NCI-H1048 (cell line): ENCODE measurements at regions not wholly inside any gene's neighbourhood (a gene's known extent, or its start where the extent isn't known, plus 50 kb on each side); places are given as distances from the start of the nearest gene placed in this dataset.
"Not testable (repeated sequence)": the region's sequence is repeated elsewhere in the genome, so short reads cannot be mapped to it uniquely, and the experiment has no call there.

ENCODE experiments used
- DNase-seq: peaks from one replicate; lab custom pipeline; 2025; lab: John Stamatoyannopoulos, UW

DNA sequence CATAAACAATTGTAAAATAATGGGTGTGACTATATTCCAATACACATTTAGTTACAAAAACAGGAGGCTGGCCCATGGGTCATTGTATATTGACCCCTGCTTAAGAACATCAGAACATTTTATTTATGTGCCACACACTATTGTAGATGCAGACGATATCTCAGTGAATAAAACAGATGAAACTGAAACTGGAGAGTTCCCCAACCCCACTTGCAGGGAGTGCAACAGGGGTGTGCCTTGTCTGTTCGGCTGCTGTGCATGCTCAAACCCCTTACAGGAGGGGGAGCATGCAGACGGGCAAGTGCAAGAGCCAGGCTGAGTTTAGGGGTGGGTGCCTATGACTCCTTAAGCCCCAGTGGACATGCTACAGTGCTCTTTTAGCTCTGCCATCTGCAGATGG lies 509.6 kb downstream of the IGSF11 start:
- no peak for DNase-seq

DNA sequence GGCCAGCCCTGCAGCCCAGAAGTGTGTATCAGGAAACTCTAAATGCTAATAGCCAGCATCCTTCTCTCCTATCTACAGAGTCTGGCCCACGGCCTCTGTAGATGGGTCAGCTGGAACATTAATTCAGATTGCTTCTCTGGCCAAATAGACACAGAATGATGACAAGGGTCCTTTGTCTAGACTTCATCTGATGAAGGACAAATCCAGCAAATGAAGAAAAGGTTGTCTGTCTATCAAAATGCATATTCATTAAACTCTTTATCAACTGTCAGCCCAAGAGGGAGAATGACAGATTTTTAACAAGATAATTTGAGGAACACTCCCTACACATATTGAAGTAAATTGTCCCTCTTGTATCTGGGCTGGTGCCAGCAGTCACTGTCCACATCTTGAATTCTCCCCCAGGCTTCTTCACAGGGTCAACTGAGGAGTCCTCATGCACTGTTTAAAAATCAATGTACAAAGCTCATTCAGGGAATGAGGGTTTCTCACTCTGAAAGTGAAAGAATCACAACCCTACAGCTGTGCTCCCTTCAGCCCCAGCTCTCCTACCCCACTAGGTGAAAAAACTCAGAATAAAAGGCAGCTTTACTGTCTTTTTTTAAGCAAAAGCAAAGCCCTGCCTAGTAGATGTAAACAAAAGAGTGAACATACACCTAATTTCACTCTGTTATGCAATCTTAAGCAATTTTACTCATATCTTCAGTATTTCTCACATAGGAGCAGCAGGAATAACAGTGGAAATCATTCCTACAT lies 507.7 kb downstream of the IGSF11 start:
- no peak for DNase-seq

DNA sequence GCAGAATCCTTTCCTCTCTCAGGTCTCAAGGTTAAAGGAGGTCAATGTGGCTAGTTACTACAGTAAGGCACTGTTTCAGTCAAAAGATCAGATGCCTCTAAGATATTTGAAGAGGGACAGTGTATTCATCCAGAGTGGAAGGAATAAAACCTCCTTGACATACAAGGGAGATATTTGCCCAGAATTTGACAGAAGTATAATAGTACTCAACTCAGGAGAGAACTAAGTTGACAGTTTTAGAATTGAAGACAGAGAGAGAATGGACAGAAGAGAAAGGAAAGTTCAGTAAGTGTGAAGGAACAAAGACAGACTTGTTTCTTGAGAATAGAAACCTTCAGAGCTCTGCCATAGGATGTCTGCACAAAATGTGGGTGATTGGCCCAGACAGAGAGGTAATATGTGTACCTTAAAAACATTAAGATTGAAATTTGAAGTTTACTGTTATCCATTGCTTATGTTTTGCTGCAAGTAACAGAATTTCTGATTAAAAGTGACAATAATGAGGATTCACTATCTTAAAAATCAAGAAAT lies 507.1 kb downstream of the IGSF11 start:
- no peak for DNase-seq

DNA sequence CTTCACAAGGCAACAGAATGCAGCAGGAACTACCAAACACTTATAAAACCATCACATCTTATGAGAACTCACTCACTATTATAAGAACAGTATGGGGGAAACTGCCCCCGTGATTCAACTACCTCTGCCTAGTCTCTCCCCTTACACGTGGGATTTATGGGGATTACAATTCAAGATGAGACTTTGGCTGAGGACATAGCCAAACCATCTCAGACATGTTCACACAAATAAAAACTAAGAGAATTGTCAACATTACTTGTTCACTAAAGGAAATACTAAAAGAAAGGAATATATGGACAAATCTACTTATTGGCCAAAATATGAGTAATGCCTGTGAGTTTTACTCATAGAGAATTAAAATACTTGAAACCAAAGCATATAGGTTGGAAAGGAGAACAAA lies 505.1 kb downstream of the IGSF11 start:
- no peak for DNase-seq

DNA sequence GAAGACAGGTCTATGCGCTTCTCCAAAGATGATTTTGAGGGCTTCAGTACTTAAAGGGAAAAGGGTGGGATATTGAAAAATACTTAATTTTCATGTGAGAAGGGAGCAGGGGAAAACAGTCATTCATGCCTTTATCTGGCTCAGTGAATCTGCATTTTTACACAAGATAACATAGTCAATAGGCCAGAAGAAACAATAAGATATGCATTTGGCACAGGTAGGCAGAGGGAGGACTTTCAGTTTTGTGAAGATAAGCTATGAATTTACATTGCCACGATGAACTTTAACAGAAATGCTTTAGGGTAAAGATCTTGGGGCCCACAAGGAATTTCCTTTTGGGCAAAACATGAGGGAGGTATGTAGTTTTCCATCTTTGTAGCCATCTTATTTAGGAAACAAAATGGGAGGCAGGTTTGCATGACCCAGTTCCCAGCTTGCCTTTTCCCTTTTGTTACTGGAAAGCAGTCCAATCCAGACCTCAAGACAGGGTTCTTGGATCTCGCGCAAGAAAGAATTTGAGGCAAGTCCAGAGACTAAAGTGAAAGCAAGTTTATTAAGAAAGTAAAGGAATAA lies 504.2 kb downstream of the IGSF11 start:
- DNase-seq, result no peak

DNA sequence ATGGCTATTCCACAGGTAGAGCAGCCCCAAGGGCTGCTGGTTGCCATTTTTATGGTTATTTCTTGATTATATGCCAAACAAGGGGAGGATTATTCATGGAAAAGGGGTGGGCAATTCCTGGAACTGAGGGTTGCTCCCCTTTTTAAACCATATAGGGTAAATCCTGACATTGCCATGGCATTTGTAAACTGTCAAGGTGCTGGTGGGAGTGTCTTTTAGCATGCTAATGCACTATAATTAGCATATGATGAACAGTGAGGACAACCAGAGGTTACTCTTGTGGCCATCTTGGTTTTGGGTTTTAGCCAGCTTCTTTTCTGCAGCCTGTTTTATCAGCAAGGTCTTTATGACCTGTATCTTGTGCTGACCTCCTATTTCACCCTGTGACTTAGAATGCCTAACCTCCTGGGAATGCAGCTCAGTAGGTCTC lies 503.7 kb downstream of the IGSF11 start:
- not testable (repeated sequence) for DNase-seq

DNA sequence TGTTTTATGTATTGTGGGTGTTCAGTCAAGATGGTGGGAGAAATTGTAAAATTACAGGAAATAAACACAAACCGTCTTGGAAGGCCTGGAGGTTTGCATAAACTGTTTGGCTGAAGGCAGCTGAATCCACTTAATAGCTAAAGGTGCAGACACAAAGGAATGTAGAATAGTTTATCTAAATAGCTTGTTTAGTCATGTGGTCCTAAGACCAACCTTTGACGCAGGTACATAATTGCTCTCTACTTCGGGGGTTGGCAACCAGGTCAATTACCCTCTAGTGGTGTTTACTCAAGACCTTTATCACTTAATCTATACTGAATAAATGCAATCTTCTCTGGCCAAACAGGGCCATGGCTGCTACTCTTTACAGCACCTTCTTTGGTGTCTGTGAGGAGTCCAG lies 502.8 kb downstream of the IGSF11 start:
- DNase-seq, result no peak

DNA sequence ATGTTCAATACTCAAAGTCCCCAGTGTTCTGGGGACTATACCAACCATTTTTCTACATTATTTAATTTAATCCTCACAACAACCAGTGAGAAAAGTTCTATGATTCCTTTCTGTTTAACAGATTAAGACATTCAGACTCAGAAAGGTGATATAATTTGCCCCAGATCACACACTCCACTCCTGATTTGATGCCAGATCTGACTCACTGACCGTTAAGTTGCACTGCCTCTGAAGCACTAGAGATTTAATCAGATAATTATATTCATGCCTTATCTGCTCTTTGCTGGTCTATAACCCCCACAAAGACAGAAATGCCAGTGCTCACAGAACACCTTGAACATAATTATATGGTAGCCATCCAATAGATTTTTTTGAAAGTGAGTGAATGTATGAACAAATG lies 501.0 kb downstream of the IGSF11 start:
- no peak for DNase-seq

DNA sequence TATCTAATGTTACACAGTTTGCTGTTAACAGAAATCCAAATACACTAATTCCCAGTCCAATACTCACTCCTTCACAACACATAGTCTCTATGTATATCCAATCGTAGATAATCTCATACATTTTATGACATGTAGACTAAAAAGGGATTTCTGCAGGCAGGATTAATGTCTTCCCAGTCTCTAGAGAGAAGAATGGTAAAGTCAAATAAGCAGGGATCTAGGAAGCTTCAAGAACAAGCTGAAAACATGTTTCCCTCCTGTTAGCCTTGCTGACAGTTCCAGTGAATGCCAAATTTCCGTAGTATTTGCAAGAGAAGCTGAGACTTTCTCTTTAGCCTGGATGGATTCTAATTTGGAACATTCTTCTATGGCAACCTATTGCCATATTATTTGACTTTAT lies 500.1 kb downstream of the IGSF11 start:
- no peak for DNase-seq

DNA sequence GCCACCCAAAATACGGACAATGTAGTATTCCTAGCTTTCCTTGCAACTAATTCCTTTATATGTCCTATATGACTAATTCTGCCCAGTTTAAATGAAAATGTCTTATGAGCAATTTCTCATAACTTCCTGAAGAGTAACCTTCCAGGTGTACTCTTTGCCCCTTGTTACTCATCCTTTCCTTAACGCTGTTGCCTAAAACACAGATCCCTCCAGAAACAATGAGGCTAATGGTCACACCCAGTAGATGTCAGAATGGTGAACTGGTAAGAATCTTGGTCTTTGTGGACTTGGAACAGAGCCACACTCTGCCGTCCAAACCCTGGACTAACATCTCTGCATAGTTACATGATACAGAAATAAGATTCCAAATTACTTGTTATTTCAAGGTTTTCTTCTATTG lies 497.9 kb downstream of the IGSF11 start:
- DNase-seq, result no peak

DNA sequence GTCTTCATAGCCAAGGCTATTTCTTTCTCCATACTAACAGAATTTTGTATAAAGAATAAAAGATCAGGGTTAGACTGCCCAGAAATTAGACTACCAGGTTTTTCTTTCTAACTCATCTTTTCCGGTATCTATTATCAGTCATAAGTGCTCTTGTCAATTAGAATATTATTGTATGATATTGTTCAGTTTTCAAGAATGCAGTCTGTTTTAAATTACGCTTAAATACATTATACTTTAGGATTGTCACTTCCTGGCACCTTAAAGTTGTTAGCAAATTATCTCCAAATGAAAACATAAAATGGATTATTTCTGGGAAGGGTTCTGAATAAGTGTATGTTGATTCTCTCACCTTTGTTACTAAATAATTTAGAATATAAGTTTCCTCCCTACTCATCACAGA lies 497.2 kb downstream of the IGSF11 start:
- DNase-seq, result no peak

DNA sequence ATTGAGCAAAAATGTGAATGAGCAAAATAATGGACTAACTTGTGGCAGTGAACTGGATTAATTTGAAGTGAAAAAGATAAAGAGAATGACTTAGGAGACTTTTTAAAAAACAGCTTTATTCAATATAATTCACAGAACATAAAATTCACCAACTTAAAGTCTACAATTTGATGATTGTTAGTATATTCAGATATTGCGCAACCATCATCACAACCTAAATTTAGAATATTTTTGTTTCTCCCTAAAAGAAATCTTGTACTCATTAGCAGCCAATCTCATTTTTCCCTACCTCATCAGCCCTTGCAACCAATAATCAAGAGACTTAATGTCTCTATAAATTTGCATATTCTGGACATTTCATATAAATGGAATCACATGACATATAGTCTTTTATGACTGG lies 496.5 kb downstream of the IGSF11 start:
- no peak for DNase-seq

DNA sequence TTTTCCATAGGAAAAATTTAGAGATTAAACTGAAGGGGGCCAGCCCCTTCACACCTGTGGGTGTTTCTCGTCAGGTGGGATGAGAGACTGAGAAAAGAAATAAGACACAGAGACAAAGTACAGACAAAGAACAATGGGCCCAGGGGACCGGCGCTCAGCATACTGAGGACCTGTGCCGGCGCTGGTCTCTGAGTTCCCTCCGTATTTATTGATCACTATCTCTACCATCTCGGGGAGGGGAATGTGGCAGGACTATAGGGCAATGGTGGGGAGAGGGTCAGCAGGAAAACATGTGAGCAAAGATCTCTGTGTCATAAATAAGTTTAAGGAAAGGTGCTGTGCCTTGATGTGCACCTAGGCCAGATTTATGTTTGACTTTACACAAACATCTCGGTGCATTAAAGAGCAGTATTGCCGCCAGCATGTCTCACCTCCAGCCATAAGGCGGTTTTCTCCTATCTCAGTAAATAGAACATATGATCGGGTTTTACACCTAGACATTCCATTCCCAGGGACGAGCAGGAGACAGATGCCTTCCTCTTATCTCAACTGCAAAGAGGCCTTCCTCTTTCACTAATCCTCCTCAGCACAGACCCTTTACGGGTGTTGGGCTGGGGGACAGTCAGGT lies 494.7 kb downstream of the IGSF11 start:
- not testable (repeated sequence) for DNase-seq

DNA sequence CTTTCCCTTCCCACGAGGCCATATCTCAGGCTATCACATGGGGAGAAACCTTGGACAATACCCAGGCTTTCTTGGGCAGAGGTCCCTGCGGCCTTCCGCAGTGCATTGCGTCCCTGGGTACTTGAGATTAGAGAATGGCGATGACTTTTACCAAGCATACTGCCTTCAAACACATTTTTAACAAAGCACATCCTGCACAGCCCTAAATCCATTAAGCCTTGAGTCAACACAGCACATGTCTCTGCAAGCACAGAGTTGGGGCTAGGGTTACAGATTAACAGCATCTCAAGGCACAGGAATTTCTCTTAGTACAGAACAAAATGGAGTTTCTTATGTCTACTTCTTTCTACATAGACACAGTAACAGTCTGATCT lies 494.2 kb downstream of the IGSF11 start:
- DNase-seq, result not testable (repeated sequence)

DNA sequence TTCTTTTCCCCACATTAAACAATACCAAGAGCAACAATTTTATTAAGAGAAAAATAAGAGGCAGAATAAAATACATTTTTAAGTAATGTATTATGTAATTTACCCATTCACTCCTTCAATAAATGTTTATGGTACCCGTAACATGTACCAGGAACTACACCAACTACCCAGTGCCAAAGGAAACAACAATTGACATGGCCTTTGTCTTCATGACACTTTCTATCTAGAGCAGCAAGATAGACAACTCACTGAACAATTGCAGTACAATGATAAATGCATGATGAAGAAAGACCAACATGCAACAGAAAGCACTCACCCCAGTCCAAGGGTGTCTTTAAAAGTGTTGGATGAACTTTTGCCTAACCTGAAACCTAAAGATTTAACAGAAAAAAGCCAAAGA lies 493.8 kb downstream of the IGSF11 start:
- DNase-seq, result no peak

DNA sequence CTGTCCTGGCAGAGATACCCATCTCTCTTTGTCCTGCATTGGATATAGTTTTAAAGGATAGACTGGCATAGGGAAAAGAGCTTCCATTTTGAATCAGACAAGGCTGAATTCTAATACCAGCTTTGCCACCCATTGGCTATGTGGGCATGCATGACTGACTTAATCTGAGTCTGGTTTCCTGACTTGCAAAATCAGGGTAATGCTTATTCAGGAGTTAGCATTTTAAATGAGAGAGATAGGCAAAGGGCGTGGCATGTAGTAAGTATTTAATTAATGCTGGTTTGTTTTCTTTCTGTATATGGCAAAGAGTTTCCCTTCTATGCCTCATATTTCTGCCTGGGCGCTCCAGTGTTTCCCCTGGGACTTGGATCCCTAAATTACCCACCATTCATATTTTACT lies 492.9 kb downstream of the IGSF11 start:
- DNase-seq, result no peak

DNA sequence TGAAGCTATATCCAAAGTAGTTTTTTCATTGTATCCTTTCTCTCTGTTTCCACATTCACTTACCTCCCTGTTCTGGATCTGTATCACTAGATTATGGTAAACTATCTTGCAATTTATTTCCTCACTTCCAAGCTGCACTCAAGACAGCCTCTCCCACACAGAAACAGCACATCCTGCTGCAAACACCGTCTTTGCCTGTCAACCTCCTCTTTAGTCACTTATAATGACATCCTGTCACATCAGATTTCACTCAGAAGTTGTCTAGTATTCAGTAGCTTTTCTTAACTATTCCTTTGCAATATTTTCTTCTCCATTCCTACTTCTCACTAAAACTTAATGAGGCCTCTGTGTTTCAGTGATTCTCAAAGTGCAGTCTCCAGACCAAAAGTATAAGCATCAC lies 490.8 kb downstream of the IGSF11 start:
- no peak for DNase-seq

DNA sequence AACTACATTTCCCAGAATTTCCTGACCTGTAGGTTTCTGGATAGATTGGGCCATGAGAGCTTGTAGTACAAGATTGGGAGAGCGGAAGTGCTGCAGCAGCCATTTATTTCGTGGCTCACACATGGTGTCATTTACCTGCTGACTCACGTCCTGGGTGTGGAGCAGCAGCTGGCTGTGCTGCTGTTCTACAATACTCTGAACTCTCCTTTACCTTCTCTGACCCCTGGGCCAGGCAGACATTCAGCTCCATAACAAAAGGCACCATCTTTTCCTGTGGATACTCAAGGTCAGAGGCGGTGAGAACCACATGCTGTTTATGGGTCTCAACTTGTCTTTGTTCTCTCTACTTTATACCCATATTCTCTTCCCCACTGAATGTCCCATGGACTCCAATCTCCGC lies 490.2 kb downstream of the IGSF11 start:
- no peak for DNase-seq

DNA sequence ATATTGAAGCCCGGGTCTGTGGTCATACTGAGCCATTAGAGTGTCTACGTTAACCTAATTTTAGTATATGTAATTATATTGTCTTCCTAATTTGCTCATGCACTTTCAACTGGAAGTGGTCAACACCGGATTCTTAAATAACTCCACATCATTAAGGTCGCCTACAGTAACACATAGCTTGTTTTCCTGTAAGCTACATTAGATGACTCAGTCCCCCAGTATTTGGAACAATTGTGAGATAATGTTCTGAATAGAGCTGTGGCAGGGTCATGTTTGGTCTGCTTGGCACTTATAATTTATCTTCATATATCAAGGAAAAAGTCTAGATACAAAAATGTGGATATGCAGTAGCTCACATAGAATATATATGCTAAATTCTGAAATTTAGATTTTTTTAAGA lies 486.2 kb downstream of the IGSF11 start:
- DNase-seq, result no peak

DNA sequence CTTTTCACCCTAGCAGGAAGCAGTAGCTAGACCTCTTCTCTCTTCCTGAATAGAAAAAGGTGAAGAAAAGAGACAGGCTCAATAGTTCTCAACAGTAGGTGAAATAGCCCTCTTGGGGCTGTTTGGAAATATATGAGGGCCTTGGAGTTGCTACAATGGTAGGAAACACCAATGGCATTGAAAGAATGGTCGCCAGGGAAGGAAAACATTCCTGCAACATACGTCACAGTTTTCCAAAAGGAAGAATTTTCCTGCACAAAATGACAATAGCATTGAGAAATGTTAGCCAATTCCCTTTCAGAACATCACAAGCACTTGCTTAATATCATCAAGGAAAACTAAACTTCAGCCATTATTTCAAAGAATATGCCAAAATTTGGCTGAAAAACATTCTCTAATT lies 484.5 kb downstream of the IGSF11 start:
- no peak for DNase-seq

DNA sequence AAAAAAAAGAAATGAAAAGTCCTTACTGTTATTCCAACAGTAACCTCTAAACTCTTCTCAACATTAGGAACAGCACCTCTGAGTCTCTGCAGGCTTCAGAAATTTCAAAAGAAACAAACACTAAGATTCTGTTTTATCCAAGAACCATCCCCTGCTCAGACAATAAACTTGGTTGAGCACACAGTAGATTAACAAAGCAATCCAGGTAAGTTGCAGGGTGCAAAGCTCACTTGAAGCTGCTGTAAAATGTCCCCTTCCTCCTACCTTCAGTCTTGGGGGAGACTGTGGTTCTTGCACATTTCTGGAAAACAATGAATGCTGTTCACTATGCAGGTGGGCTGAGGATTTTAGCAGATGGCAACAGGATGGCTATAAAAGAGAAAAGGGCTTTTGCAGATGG lies 484.1 kb downstream of the IGSF11 start:
- DNase-seq, result no peak

DNA sequence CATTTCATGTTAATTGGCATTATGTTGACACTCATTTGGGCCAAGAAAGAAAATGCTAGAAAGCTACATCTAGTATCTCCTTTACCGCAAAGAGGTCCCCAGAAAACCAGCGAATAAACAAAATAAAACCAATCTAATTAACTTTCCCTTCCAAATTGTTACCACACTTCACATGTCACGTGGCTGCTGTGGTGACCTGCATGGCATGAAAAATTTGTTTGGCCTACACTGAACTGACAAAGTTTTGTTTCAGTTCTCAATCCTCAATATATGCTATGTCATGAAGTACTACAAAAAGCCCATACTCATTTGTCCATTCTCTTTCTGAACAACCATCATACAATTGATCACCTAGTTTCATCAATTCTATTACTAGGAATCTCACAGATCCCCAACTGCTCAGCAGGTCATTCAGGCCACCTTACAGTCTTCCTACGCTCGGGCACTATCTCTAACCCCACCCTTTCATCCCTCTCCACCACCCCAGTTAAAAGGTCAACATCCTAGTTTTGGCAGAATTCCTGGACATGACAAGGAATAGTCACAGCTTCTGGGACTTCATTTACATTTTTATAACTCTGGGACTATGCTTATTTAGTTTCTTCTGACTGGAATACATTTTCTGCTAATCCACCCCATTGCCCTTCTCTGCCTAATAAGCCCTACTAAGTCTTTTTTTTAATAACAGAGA lies 480.4 kb downstream of the IGSF11 start:
- DNase-seq, result no peak

DNA sequence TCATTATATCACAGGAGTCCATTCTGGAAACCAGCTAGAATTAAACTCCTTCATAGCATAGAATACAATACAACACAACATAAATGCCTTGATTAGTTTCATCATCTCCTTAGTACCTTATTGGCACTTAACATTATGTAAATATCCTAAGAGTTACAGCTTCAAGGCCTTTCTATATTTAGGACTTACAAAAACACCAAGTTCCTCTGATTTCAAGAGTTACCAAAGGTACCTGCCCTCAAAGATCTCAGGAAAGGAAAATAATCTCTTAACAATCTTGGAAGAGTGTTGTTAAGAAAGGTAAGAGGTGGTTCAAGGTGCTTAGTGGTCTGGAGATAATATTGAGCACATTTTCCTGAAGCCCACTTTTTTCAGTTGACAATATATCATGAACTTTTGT lies 477.7 kb downstream of the IGSF11 start:
- DNase-seq, result no peak
